ENCODE measurements at regions not wholly inside any gene's neighbourhood (a gene's known extent, or its start where the extent isn't known, plus 50 kb on each side); places are given as distances from the start of the nearest gene placed in this dataset.
"Not testable (repeated sequence)": the region's sequence is repeated elsewhere in the genome, so short reads cannot be mapped to it uniquely, and the experiment has no call there.

- no peak for TF ChIP-seq CTCF (conservative IDR thresholded peaks at IDR 0.05; ENCODE audit: low read depth, low read length)
- no peak overlapping the region for H3K4me3 ChIP-seq (ENCODE audit: low read depth, low read length)
- DNase-seq (ENCODE audit: low read depth): no peak
Measured at GRCh38 chr2:16030206-16031057, 90.1 kb downstream of the MYCN start.

- no peak for DNase-seq (ENCODE audit: low read depth)
- no peak for TF ChIP-seq CTCF (conservative IDR thresholded peaks at IDR 0.05; ENCODE audit: low read depth, low read length)
- H3K4me3 ChIP-seq (ENCODE audit: low read depth, low read length): no peak overlapping the region
Measured at GRCh38 chr2:16028644-16029043, 88.3 kb downstream of the MYCN start.

- no peak overlapping the region for H3K4me3 ChIP-seq (ENCODE audit: low read depth, low read length)
- no peak for DNase-seq (ENCODE audit: low read depth)
- no peak for TF ChIP-seq CTCF (conservative IDR thresholded peaks at IDR 0.05; ENCODE audit: low read depth, low read length)
Measured at GRCh38 chr2:16026816-16027501, 86.6 kb downstream of the MYCN start.

GRCh38 chr2:16025876-16026640 is 85.7 kb downstream of the MYCN start:
- H3K4me3 ChIP-seq (ENCODE audit: low read depth, low read length): no peak overlapping the region
- no peak for DNase-seq (ENCODE audit: low read depth)
- TF ChIP-seq CTCF (conservative IDR thresholded peaks at IDR 0.05; ENCODE audit: low read depth, low read length): no peak

GRCh38 chr2:16025211-16025875 is 85.0 kb downstream of the MYCN start:
- H3K4me3 ChIP-seq (ENCODE audit: low read depth, low read length): no peak overlapping the region
- TF ChIP-seq CTCF (conservative IDR thresholded peaks at IDR 0.05; ENCODE audit: low read depth, low read length): no peak
- DNase-seq (ENCODE audit: low read depth): no peak

- not testable (repeated sequence) for DNase-seq (ENCODE audit: low read depth); H3K4me3 ChIP-seq (ENCODE audit: low read depth, low read length)
Measured at GRCh38 chr2:16024628-16025027, 84.3 kb downstream of the MYCN start.

Data from choroid plexus epithelial cell (primary cell).